ENCODE measurements at regions not wholly inside any gene's neighbourhood (a gene's known extent, or its start where the extent isn't known, plus 50 kb on each side); places are given as distances from the start of the nearest gene placed in this dataset.

- no peak for DNase-seq (ENCODE audit: low read depth in 2 of 2)
Measured at GRCh38 chr12:92496790-92497189, 206.0 kb upstream of the PLEKHG7 start.

DNA sequence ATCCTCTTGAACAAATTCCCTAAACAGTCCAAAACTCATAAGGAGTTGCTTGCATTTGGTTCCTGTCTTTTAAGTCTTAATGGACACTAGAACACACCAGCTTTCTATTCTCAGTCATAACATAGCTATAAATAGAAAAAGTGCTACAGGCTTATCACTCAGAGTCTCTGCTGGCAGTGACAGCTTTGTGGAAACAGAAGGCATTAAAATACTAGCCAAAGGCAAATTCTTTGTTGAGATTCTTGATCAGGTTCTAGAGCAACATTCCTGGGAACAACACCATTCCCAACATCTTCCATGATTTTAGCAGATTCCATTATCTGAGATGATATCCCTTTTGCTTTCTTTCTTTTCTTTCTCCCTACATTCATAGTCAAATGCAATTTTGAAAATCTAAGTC is 207.7 kb upstream of the PLEKHG7 start:
- no peak for DNase-seq (ENCODE audit: low read depth in 2 of 2)

DNA sequence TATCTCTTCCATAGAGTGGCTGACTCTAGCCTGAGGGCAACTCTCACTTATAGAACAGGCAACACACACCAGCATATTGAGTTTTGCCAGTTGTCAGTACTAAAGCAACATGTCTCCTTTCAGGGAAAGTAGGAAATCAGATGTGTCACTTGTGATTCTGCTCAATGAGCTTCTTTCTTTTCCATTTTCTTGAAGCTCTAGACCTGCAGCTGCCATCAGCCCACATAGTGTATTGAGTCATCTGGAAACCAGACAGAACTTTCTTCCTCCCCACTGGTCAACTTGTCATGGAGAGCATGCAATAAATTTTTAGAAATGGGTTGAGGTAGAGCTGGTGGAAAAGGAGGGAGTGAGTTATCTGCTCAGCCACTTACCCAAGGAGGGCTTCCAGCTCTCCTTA is 209.0 kb upstream of the PLEKHG7 start:
- no peak for DNase-seq (ENCODE audit: low read depth in 2 of 2)

DNA sequence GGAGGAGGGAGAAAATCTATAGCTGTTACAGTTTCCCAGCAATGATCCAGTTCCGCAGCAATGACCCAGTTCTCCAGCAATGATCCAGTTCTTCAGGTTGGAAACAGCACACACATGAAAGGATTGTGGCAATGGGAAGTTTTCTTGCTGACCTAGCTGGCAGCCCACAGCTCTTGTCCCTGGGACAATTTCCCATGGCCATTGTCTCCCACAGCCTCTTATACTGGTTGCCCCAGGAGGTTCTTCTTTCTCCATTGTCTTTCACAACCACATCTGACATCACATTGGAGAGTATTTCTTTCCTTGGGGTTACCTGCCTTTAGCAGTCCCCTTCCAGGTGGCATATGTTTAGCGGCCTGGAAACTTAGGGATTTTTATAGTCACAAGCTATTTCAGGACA is 209.8 kb upstream of the PLEKHG7 start:
- DNase-seq (ENCODE audit: low read depth in 2 of 2), result no peak

DNA sequence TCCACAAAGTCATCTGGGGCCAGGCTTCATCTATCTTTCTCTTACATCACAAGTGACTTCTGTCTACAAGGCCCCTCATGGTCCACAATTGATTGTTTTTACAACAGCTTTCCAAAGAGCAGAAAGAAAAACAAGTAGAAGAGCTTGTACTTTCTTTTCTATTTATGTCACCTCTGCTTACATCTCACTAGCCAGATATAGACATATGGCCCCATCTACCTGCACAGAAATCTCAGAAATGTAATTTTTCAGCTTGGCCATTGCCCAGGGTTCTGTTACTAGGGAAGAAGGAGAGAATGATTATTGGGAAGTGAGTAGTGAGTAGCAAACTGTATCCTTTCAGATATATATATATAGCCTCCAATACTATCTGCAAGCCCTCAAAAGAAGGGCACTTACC is 210.5 kb upstream of the PLEKHG7 start:
- no peak for DNase-seq (ENCODE audit: low read depth in 2 of 2)

GRCh38 chr12:92489781-92490180 is 213.0 kb upstream of the PLEKHG7 start:
- no peak for DNase-seq (ENCODE audit: low read depth in 2 of 2)

- DNase-seq (ENCODE audit: low read depth in 2 of 2), result no peak
Measured at GRCh38 chr12:92488735-92489134, 214.1 kb upstream of the PLEKHG7 start.

DNA sequence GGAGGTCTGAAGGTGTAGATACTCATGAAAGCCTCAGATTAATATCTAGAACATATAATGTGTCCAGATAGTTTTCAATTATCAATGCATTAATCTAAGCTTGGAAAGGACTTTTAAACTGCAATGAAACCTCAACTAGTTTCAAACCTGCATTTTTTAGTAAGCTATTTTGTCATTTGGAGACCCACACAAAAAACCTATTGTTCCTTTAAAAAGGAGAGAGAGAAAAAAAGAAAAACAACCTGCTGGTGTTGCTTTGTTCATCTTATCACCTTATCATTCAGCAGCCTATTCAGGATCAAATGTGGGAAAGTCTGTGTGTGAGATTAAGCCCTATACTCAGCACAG is 215.7 kb upstream of the PLEKHG7 start:
- no peak for DNase-seq (ENCODE audit: low read depth in 2 of 2)

GRCh38 chr12:92486443-92487137 is 216.2 kb upstream of the PLEKHG7 start:
- DNase-seq (ENCODE audit: low read depth in 2 of 2), result no peak

DNA sequence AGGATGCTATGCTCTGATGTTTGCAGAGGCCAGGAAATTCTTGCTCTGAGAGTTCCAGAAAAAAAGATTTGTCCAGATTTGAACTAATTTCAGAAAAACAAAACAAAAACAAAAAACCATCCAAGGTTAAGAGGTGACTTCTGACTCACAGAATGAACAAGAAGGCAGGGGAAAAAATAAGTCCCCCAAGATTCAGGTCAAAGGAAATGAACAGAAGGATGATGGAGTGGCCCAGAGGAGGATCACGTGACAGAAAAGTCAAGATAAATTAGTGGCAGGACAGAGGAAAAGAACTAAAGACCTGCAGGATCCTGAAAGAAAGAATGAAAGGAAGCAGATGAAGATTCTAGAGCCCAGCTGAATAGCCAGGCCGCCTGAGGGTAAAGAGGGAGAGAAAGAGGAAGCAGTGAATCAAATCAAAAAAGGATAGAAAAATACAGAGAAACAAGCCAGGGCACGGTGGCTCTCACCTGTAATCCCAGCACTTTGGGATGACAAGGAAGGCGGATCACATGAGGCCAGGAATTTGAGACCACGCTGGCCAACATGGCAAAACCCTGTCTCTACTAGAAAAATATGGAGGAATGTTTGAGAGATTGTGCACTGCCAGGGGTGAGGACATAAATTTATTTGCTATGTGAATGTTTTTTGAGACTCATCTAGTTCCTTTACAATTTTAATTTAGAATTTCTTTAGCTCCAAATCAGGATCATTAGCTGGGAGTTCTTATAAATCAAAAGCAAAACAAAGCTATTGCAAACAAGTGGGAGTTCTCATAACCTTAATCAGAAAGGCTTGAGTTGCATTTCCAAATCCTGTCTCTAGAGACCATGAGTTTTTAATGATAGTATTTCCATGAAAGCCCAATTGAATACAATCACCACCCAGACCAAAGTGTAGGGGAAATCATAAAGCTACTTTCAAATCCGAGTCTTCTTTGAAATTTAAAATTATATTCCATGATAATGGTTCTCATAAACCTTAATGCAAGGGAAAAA is 217.1 kb upstream of the PLEKHG7 start:
- no peak for DNase-seq (ENCODE audit: low read depth in 2 of 2)

DNA sequence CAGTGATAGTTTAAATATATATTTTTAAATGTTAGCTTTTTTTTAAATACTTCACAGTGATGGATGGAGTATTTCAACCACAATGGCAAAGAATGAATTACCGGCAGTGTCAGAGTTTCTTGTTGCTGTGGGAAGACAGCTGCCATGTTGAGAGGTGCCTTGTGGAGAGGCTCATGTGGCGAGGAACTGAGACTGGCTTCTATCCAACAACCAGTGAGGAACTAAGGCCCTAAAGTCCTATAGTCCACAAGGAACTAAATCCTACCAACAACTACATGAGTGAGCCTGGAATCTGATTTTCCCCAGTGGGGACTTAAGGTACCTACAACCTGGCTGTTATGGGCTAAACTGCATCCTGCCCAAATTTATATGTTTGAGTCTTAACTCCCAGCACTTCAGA is 220.2 kb upstream of the PLEKHG7 start:
- DNase-seq (ENCODE audit: low read depth in 2 of 2), result no peak

- no peak for DNase-seq (ENCODE audit: low read depth in 2 of 2)
Measured at GRCh38 chr12:92481066-92481465, 221.7 kb upstream of the PLEKHG7 start.

DNA sequence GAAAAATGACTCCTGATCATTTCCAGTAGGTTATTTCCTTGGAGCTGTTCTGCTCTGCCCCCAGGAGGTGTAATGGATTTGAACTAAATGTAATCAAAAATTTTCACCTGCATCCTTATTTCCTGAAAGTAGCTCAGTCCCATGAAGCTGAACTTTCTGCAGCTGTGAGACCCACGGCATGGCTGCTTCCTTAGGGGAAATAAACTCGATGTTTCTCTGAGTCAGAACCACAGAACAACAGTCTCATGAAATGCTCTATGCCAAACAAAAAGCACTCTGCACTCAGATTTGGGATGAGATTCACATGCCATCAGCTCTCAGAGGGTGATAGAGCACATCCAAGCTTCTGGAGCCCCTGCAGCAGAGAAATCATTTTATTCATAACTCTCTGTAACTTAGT is 224.1 kb upstream of the PLEKHG7 start:
- DNase-seq (ENCODE audit: low read depth in 2 of 2), result no peak

GRCh38 chr12:92476844-92477243 is 225.9 kb upstream of the PLEKHG7 start:
- no peak for DNase-seq (ENCODE audit: low read depth in 2 of 2)

GRCh38 chr12:92473564-92473963 is 229.2 kb upstream of the PLEKHG7 start:
- no peak for DNase-seq (ENCODE audit: low read depth in 2 of 2)

DNA sequence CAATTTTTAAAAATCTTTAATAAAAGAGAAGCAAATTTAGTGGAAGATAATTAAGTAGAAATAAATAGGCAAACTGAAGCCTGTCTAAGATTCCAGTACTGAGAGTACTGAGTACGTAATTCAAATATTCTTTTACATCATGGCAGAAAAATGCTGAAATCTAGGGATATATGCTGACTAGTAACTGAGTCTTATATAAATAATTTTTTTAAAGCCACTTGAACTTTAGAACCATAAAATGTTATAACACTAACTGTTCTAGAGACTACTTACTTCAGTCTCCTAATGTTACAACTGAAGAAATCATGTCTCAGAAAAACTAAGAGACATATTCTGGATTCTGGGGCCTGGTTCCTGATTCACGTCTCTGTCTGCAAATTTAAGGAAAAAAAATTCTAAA is 230.6 kb upstream of the PLEKHG7 start:
- DNase-seq (ENCODE audit: low read depth in 2 of 2), result no peak

DNA sequence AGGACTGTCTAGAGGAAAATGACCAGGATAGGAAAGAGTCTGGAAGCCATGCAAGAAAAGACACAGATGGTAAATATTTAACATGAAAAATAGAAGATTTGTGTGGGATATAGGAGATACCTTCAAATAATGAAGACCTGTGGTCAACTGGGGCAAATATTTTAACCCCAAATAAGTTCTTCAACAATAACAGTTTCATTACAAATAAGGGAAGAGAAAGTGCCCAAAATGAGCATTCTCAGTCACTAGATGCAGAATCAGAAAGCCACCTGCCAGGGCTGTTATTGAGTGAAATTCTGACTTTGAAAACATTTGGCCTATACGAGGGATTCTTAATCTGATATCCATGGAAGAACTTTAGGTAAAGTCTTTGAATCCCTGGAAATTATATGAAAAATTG is 231.2 kb upstream of the PLEKHG7 start:
- no peak for DNase-seq (ENCODE audit: low read depth in 2 of 2)

GRCh38 chr12:92470608-92471021 is 232.2 kb upstream of the PLEKHG7 start:
- no peak for DNase-seq (ENCODE audit: low read depth in 2 of 2)

- no peak for DNase-seq (ENCODE audit: low read depth in 2 of 2)
Measured at GRCh38 chr12:92469837-92470236, 233.0 kb upstream of the PLEKHG7 start.

DNA sequence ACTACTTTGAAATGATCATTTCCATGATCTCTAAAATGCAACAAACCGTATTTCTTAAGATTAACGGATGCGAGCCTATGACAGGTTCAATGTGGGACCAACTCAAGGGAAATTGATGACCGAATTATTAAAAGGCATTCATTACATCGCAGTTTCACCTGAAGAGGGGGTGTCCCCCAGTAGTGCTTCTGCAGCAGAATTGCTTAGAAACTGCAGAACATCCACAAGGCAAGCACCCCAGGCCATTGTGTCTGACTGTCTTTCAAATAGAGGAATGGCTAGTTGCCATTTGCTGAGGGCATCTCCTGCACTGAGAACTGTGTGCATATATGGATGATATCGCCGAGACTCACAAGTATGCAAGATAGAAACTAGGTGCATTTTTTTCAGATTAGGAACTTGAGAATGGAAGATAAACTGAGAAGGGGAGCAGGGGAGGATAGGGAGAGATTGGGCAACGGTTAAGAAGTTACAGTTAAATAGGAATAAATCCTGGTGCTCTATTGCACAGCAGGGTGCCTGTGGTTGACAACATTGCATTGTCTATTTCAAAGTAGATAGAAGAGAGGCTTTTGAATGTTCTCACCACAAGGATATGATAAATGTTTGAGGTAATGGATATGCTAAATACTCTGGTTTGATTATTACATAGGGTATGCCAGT is 234.3 kb upstream of the PLEKHG7 start:
- no peak for DNase-seq (ENCODE audit: low read depth in 2 of 2)

GRCh38 chr12:92467886-92468285 is 234.9 kb upstream of the PLEKHG7 start:
- no peak for DNase-seq (ENCODE audit: low read depth in 2 of 2)

Measured in stimulated activated CD8-positive, alpha-beta memory T cell treated with anti-CD3 and anti-CD28 coated beads, Interleukin-7, amount 100 ng/mL, for 4 hours (primary cell).